Chondrocyte (in vitro differentiated cells): ENCODE measurements at regions not wholly inside any gene's neighbourhood (a gene's known extent, or its start where the extent isn't known, plus 50 kb on each side); places are given as distances from the start of the nearest gene placed in this dataset.

Source experiments
- DNase-seq: peaks from one replicate; pipeline ENCODE4 v3.0.0; 2021; ENCODE audit warnings: mixed read lengths, low spot score
- H3K27ac Mint-ChIP-seq: one replicate; pipeline ENCODE4 v1.8.0; 2021; ENCODE audit warnings: mild to moderate bottlenecking, moderate library complexity, mixed read lengths; ENCODE audit not compliant: unreplicated experiment
- H3K27me3 Mint-ChIP-seq: 2 replicates; pipeline ENCODE4 v1.8.0; 2021; ENCODE audit warnings: low read depth, mixed read lengths
- H3K36me3 Mint-ChIP-seq: 2 replicates; pipeline ENCODE4 v1.8.0; 2021; ENCODE audit warnings: low read depth, mixed read lengths
- H3K4me1 Mint-ChIP-seq: 2 replicates; pipeline ENCODE4 v1.8.0; 2021; ENCODE audit warnings: low read depth, mild to moderate bottlenecking, mixed read lengths
- H3K4me3 Mint-ChIP-seq: one replicate; pipeline ENCODE4 v1.8.0; 2021; ENCODE audit warnings: mild to moderate bottlenecking, moderate library complexity, mixed read lengths; ENCODE audit not compliant: unreplicated experiment
- H3K9me3 Mint-ChIP-seq: 2 replicates; pipeline ENCODE4 v1.8.0; 2021; ENCODE audit warnings: low read depth, mixed read lengths
- CTCF ChIP-seq: fragments of 200-600 bp; sonication (generic); IDR thresholded peaks from 2 replicates; pipeline ENCODE4 v1.5.0; 2021; ENCODE audit warnings: antibody characterized with exemption, mild to moderate bottlenecking, moderate library complexity

- no peaks in the 10 kb centered on the region for H3K9me3 Mint-ChIP-seq
- no peak for DNase-seq
- TF ChIP-seq CTCF, result no peak
- no peaks in the 10 kb centered on the region for H3K4me1 Mint-ChIP-seq
- H3K27me3 Mint-ChIP-seq, result peaks cover 16% of the 10 kb centered on the region
- no peaks in the 10 kb centered on the region for H3K36me3 Mint-ChIP-seq
- H3K4me3 Mint-ChIP-seq, result no peak overlapping the region
- no peak overlapping the region for H3K27ac Mint-ChIP-seq
Observed at GRCh38 chr4:77437079-77437478, 168.5 kb upstream of the CXCL13 start.

- Mint-ChIP-seq H3K4me1 (no peaks in the 10 kb centered on the region), H3K9me3 (no peaks in the 10 kb centered on the region), H3K36me3 (no peaks in the 10 kb centered on the region), H3K27me3 (peaks cover 20% of the 10 kb centered on the region), H3K27ac (no peak overlapping the region), H3K4me3 (no peak overlapping the region)
- no peak for DNase-seq
- no peak for TF ChIP-seq CTCF
Observed at GRCh38 chr4:77438549-77438948, 167.1 kb upstream of the CXCL13 start.

DNA sequence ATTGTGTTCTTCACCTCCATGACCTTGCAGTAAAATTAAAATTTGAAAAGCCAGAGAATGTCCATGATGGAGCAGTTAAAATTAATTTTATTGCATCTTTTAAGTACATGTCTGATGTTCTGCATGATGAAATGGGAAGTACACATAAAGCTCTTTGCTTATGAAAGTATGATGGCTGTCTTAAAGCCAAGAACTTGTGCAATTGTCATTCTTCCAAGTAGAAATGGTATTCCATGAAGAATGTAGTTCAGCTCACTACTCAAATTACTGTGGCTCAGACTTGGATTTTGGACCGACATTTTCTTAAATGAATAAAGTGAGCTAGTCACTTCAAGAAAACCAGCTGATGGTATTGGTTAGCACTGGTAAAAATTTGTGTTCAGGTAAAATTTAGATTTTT lies 161.7 kb upstream of the CXCL13 start:
- no peaks in the 10 kb centered on the region for H3K4me1 Mint-ChIP-seq
- H3K27me3 Mint-ChIP-seq, result peaks cover 25% of the 10 kb centered on the region
- no peak for DNase-seq
- H3K27ac Mint-ChIP-seq, result no peak overlapping the region
- no peak overlapping the region for H3K4me3 Mint-ChIP-seq
- H3K36me3 Mint-ChIP-seq, result no peaks in the 10 kb centered on the region
- H3K9me3 Mint-ChIP-seq, result no peaks in the 10 kb centered on the region
- no peak for TF ChIP-seq CTCF

- peaks cover 28% of the 10 kb centered on the region for H3K27me3 Mint-ChIP-seq
- H3K4me3 Mint-ChIP-seq, result no peak overlapping the region
- TF ChIP-seq CTCF, result no peak
- no peak for DNase-seq
- H3K9me3 Mint-ChIP-seq, result no peaks in the 10 kb centered on the region
- H3K27ac Mint-ChIP-seq, result no peak overlapping the region
- no peaks in the 10 kb centered on the region for H3K36me3 Mint-ChIP-seq
- H3K4me1 Mint-ChIP-seq, result no peaks in the 10 kb centered on the region
Observed at GRCh38 chr4:77445823-77446222, 159.8 kb upstream of the CXCL13 start.

DNA sequence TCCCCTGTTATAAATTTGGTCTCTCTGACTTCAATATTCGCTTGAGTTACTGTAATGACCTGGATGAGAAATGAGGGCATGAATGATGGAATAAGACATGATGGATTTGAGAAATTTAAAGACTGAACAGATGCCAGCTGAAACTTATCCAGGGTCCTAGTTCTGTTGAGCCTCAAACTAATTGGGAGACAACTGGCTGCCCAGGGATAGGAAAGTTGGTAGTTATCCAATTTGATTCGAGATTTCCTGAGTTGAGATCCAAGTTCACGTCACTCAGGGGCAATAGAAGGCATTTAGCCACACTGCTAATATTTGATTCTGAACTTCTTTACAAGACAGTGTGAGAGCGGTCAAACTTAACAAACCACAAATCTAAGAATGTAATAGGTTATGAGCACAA lies 159.0 kb upstream of the CXCL13 start:
- peaks cover 29% of the 10 kb centered on the region for H3K27me3 Mint-ChIP-seq
- no peak for TF ChIP-seq CTCF
- DNase-seq, result no peak

More for the DNA sequence above, 159.0 kb upstream of the CXCL13 start:
- Mint-ChIP-seq H3K27ac (no peak overlapping the region), H3K4me3 (no peak overlapping the region), H3K9me3 (no peaks in the 10 kb centered on the region), H3K36me3 (no peaks in the 10 kb centered on the region), H3K4me1 (no peaks in the 10 kb centered on the region)
